MCF 10A (cell line): ENCODE measurements at regions not wholly inside any gene's neighbourhood (a gene's known extent, or its start where the extent isn't known, plus 50 kb on each side); places are given as distances from the start of the nearest gene placed in this dataset.

Experiments used
- BruUV-seq: library from RNA; stranded (reverse); fragments of 400-500 nt; replicated peaks from 2 replicates; lab custom pipeline; 2021; lab: Mats Ljungman, UMichigan
- CTCF ChIA-PET: fragments of 300-600 bp; sonication (Branson Sonifier 250); formaldehyde crosslinking; extraction: SDS; loops from one replicate; lab custom pipeline; 2021; ENCODE audit warnings: antibody characterized with exemption, inconsistent platforms; lab: Yijun Ruan, JAX
- POLR2A ChIA-PET: fragments of 300-600, 350-650 bp; sonication (Branson Sonifier 250); formaldehyde crosslinking; extraction: SDS; loops from one replicate; lab custom pipeline; 2020; ENCODE audit warnings: antibody characterized with exemption, inconsistent platforms; lab: Yijun Ruan, JAX
- DNase-seq: peaks from one replicate; pipeline ENCODE4 v3.0.0-alpha.2; 2018; ENCODE audit not compliant: unreplicated experiment
- H3K27ac Mint-ChIP-seq: one replicate; pipeline ENCODE4 v1.8.0; 2022; ENCODE audit warnings: mild to moderate bottlenecking, low read depth, mixed read lengths; ENCODE audit not compliant: unreplicated experiment
- H3K27me3 Mint-ChIP-seq: one replicate; pipeline ENCODE4 v1.8.0; 2022; ENCODE audit warnings: mixed read lengths; ENCODE audit not compliant: insufficient read depth, unreplicated experiment
- H3K36me3 Mint-ChIP-seq: one replicate; pipeline ENCODE4 v1.8.0; 2022; ENCODE audit warnings: mild to moderate bottlenecking, moderate library complexity, mixed read lengths; ENCODE audit not compliant: insufficient read depth, unreplicated experiment
- H3K4me1 Mint-ChIP-seq: one replicate; pipeline ENCODE4 v1.8.0; 2022; ENCODE audit warnings: mixed read lengths; ENCODE audit not compliant: insufficient read depth, unreplicated experiment
- H3K4me3 Mint-ChIP-seq: one replicate; pipeline ENCODE4 v1.8.0; 2022; ENCODE audit warnings: mild to moderate bottlenecking, moderate library complexity, mixed read lengths; ENCODE audit not compliant: unreplicated experiment
- H3K9me3 Mint-ChIP-seq: one replicate; pipeline ENCODE4 v1.8.0; 2022; ENCODE audit warnings: mixed read lengths; ENCODE audit not compliant: unreplicated experiment
- intact Hi-C: fragments of 100-400 bp; cut with micrococcal nuclease; formaldehyde crosslinking; loops from 2 replicates; pipeline ENCODE4 v1.14.1; 2022
- TF ChIP-seq, protein P1 (sequence below): fragments of 200-600 bp; IDR thresholded peaks from one replicate; pipeline ENCODE4 v1.8.0; 2022; ENCODE audit warnings: antibody characterized with exemption, mild to moderate bottlenecking; ENCODE audit not compliant: unreplicated experiment

DNA sequence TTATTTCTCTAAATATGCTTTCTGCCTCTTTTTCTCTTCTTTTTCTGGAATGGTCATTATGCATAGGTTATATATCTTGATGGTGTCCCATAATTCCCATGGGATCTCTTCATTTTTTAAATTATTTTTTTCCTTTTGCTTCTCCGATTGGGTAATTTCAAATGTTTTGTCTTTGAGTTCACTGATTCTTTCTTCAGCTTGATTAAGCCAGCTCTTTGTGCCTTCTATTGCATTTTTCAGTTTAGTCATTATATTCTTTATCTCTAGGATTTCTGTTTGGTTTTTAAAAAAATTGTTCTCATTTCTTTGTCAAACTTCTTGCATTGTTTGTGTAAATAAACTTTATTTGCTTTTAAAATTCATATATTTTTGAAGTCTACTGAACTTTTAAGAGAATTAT is 251.1 kb downstream of the INSIG2 start:
- H3K27me3 Mint-ChIP-seq, result peaks cover 30% of the 10 kb centered on the region
- ChIA-PET POLR2A (no interaction called here), CTCF (no interaction called here)
- BruUV-seq, result no TSS peak
- no peaks in the 10 kb centered on the region for H3K4me1 Mint-ChIP-seq
- H3K4me3 Mint-ChIP-seq, result no peak overlapping the region
- TF ChIP-seq, protein P1, sequence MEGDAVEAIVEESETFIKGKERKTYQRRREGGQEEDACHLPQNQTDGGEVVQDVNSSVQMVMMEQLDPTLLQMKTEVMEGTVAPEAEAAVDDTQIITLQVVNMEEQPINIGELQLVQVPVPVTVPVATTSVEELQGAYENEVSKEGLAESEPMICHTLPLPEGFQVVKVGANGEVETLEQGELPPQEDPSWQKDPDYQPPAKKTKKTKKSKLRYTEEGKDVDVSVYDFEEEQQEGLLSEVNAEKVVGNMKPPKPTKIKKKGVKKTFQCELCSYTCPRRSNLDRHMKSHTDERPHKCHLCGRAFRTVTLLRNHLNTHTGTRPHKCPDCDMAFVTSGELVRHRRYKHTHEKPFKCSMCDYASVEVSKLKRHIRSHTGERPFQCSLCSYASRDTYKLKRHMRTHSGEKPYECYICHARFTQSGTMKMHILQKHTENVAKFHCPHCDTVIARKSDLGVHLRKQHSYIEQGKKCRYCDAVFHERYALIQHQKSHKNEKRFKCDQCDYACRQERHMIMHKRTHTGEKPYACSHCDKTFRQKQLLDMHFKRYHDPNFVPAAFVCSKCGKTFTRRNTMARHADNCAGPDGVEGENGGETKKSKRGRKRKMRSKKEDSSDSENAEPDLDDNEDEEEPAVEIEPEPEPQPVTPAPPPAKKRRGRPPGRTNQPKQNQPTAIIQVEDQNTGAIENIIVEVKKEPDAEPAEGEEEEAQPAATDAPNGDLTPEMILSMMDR, result no peak
- H3K9me3 Mint-ChIP-seq, result peaks cover 8% of the 10 kb centered on the region
- H3K27ac Mint-ChIP-seq, result no peak overlapping the region
- DNase-seq, result no peak
- H3K36me3 Mint-ChIP-seq, result no peaks in the 10 kb centered on the region
- intact Hi-C loops, result no loop called here

DNA sequence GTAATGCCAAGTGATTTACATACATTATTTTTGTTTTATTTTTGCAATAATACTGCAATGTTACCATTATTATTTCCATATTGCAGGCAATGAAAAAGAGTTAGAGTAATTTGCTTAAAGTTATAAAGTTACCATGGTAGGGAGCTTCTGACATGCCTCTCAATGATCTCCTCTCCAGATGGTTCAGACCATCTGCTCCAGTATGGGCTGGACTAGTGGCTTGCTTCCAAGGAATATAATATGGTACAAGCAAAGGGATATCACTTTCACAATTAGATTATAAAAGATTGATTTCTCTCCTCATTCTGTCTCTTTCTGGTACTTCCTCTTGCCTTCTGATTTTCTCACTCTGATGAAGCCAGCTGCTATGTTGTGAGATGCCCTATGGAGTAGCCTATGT is 245.4 kb downstream of the INSIG2 start:
- H3K4me3 Mint-ChIP-seq, result no peak overlapping the region
- intact Hi-C loops, result no loop called here

DNA sequence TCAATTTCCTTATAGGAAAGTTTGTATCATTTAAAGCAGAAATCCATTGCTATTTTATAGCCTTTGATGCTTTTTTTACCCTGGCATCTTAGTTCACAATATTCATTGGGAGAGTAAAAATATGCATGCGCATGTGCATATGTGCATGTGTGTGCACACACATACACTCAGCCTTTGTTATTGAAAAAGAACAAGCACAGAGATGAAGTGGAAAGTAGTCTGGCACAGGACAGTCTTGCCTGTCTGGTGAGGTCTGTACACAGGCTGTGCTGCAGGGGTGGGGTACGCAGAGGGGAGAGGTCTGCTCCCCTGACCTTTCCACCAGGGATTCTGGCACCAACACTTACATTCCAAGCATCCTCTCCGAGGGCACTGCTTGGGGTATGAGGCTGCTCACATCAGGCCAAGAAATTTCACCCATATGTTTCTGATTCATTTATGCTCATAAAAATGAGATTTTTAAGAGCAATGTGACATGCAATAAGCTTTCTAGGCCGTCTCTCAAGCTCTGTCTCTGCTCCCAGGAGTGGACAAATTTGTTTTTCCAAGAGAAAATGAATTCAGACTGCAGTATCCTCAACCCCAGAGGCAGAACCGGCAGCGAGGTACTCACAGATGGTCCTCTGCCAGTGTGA is 237.2 kb downstream of the INSIG2 start:
- Mint-ChIP-seq H3K4me1 (peaks cover 12% of the 10 kb centered on the region), H3K27ac (no peak overlapping the region), H3K36me3 (no peaks in the 10 kb centered on the region), H3K9me3 (no peaks in the 10 kb centered on the region), H3K4me3 (no peak overlapping the region), H3K27me3 (peaks cover 12% of the 10 kb centered on the region)
- POLR2A ChIA-PET, result no interaction called here
- TF ChIP-seq, protein P1, result no peak
- intact Hi-C loops, result no loop called here
- CTCF ChIA-PET, result interaction anchor here (0.6 kb wide), 1 partner anchor 31 kb away, joined by 3 read pairs; no protein-coding TSS in a partner anchor
- DNase-seq, result no peak
- BruUV-seq, result no TSS peak

More for the DNA sequence above, 245.4 kb downstream of the INSIG2 start:
- peaks cover 49% of the 10 kb centered on the region for H3K27me3 Mint-ChIP-seq
- H3K4me1 Mint-ChIP-seq, result no peaks in the 10 kb centered on the region
- TF ChIP-seq, protein P1, result no peak
- ChIA-PET CTCF (interaction anchor here (0.6 kb wide), 1 partner anchor 222 kb away, joined by 3 read pairs; no protein-coding TSS in a partner anchor), POLR2A (no interaction called here)
- no peak overlapping the region for H3K27ac Mint-ChIP-seq
- DNase-seq, result no peak
- H3K36me3 Mint-ChIP-seq, result no peaks in the 10 kb centered on the region
- BruUV-seq, result no TSS peak
- H3K9me3 Mint-ChIP-seq, result no peaks in the 10 kb centered on the region

DNA sequence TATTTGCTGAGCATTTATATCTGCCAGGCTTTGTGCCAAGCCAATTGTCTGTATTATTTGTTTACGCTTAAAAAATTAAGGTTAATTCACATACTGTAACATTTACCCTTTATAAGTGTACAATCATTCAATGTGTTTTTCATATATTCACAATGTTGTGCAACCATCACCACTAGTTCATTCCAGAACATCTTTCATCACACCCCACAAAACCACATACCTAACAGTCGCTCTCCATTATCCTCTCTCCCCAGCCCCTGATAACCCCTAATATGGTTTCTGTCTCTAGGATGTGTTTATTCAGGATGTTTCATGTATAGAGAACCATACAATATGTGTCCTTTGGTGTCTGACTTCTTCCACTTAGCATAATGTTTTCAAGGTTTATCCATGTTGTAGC is 234.1 kb downstream of the INSIG2 start:
- ChIA-PET CTCF (no interaction called here), POLR2A (no interaction called here)
- H3K27ac Mint-ChIP-seq, result no peak overlapping the region
- H3K9me3 Mint-ChIP-seq, result no peaks in the 10 kb centered on the region
- H3K4me3 Mint-ChIP-seq, result no peak overlapping the region
- TF ChIP-seq, protein P1, result no peak
- intact Hi-C loops, result no loop called here
- peak; percentile 2 for DNase-seq
- H3K27me3 Mint-ChIP-seq, result peaks cover 10% of the 10 kb centered on the region
- BruUV-seq, result no TSS peak
- no peaks in the 10 kb centered on the region for H3K36me3 Mint-ChIP-seq
- peaks cover 12% of the 10 kb centered on the region for H3K4me1 Mint-ChIP-seq
